HEK293 (cell line): ENCODE measurements at regions not wholly inside any gene's neighbourhood (a gene's known extent, or its start where the extent isn't known, plus 50 kb on each side); places are given as distances from the start of the nearest gene placed in this dataset.

Experiments used
- FEZF1 ChIP-seq: fragments of 450-650 bp; formaldehyde crosslinking; IDR thresholded peaks from 2 replicates; pipeline ENCODE4 v1.5.1; 2016; ENCODE audit warnings: missing biosample characterization, missing genetic modification characterization
- IKZF3 ChIP-seq: fragments of 450-650 bp; IDR thresholded peaks from 2 replicates; pipeline ENCODE4 v1.5.0; 2018; ENCODE audit warnings: missing biosample characterization, mild to moderate bottlenecking, missing genetic modification characterization, moderate library complexity
- KLF17 ChIP-seq: fragments of 450-650 bp; formaldehyde crosslinking; IDR thresholded peaks from 2 replicates; pipeline ENCODE4 v1.5.1; 2016; ENCODE audit warnings: missing biosample characterization, missing genetic modification characterization
- OVOL3 ChIP-seq: fragments of 450-650 bp; formaldehyde crosslinking; IDR thresholded peaks from 2 replicates; pipeline ENCODE4 v1.5.1; 2016; ENCODE audit warnings: missing biosample characterization, missing genetic modification characterization
- RBAK ChIP-seq: fragments of 450-650 bp; formaldehyde crosslinking; IDR thresholded peaks from 2 replicates; pipeline ENCODE4 v1.5.1; 2016; ENCODE audit warnings: missing biosample characterization, missing genetic modification characterization
- SP7 ChIP-seq: fragments of 450-650 bp; formaldehyde crosslinking; IDR thresholded peaks from 2 replicates; pipeline ENCODE4 v1.5.1; 2016; ENCODE audit warnings: missing biosample characterization, missing genetic modification characterization
- ZBTB8A ChIP-seq: fragments of 450-650 bp; formaldehyde crosslinking; IDR thresholded peaks from 2 replicates; pipeline ENCODE4 v1.5.1; 2016; ENCODE audit warnings: missing biosample characterization, missing genetic modification characterization
- ZNF175 ChIP-seq: fragments of 450-650 bp; formaldehyde crosslinking; IDR thresholded peaks from 2 replicates; pipeline ENCODE4 v1.5.1; 2016; ENCODE audit warnings: missing biosample characterization, missing genetic modification characterization
- ZNF24 ChIP-seq: fragments of 450-650 bp; formaldehyde crosslinking; IDR thresholded peaks from 2 replicates; pipeline ENCODE4 v1.5.1; 2016; ENCODE audit warnings: missing biosample characterization, missing genetic modification characterization
- ZNF248 ChIP-seq: fragments of 450-650 bp; formaldehyde crosslinking; IDR thresholded peaks from 2 replicates; pipeline ENCODE4 v1.5.1; 2017; ENCODE audit warnings: missing biosample characterization, missing genetic modification characterization
- ZNF280C ChIP-seq: fragments of 450-650 bp; formaldehyde crosslinking; IDR thresholded peaks from 2 replicates; pipeline ENCODE4 v1.5.1; 2016; ENCODE audit warnings: missing biosample characterization, missing genetic modification characterization
- ZNF292 ChIP-seq: fragments of 450-650 bp; formaldehyde crosslinking; IDR thresholded peaks from 2 replicates; pipeline ENCODE4 v1.5.1; 2016; ENCODE audit warnings: low read depth, missing biosample characterization, missing genetic modification characterization, borderline replicate concordance
- ZNF391 ChIP-seq: fragments of 450-650 bp; formaldehyde crosslinking; IDR thresholded peaks from 2 replicates; pipeline ENCODE4 v1.5.1; 2016; ENCODE audit warnings: low read depth, missing biosample characterization, missing genetic modification characterization, borderline replicate concordance
- ZNF404 ChIP-seq: fragments of 450-650 bp; formaldehyde crosslinking; IDR thresholded peaks from 2 replicates; pipeline ENCODE4 v1.5.1; 2017; ENCODE audit warnings: missing biosample characterization, missing genetic modification characterization
- ZNF449 ChIP-seq: fragments of 450-650 bp; formaldehyde crosslinking; IDR thresholded peaks from 2 replicates; pipeline ENCODE4 v1.5.1; 2017; ENCODE audit warnings: missing biosample characterization, mild to moderate bottlenecking, missing genetic modification characterization, moderate library complexity
- ZNF518A ChIP-seq: fragments of 450-650 bp; formaldehyde crosslinking; conservative IDR thresholded peaks from 2 replicates; pipeline ENCODE4 v1.5.1; 2016; ENCODE audit warnings: low read depth, missing biosample characterization, missing genetic modification characterization
- ZNF549 ChIP-seq: fragments of 450-650 bp; IDR thresholded peaks from 2 replicates; pipeline ENCODE4 v1.5.1; 2018; ENCODE audit warnings: missing biosample characterization, missing genetic modification characterization, mild to moderate bottlenecking, inconsistent platforms, moderate library complexity
- ZNF596 ChIP-seq: fragments of 450-650 bp; IDR thresholded peaks from 2 replicates; pipeline ENCODE4 v1.5.0; 2018; ENCODE audit warnings: missing biosample characterization, mild to moderate bottlenecking, missing genetic modification characterization, moderate library complexity
- ZNF623 ChIP-seq: fragments of 450-650 bp; formaldehyde crosslinking; IDR thresholded peaks from 2 replicates; pipeline ENCODE4 v1.5.1; 2016; ENCODE audit warnings: missing biosample characterization, missing genetic modification characterization
- ZNF785 ChIP-seq: fragments of 450-650 bp; formaldehyde crosslinking; IDR thresholded peaks from 2 replicates; pipeline ENCODE4 v1.5.1; 2016; ENCODE audit warnings: missing biosample characterization, missing genetic modification characterization
- ZNF837 ChIP-seq: fragments of 450-650 bp; formaldehyde crosslinking; IDR thresholded peaks from 2 replicates; pipeline ENCODE4 v1.5.1; 2016; ENCODE audit warnings: missing biosample characterization, missing genetic modification characterization
- ZSCAN30 ChIP-seq: fragments of 450-650 bp; IDR thresholded peaks from 2 replicates; pipeline ENCODE4 v1.5.1; 2018; ENCODE audit warnings: missing biosample characterization, mild to moderate bottlenecking, missing genetic modification characterization, moderate library complexity
- TF ChIP-seq, protein P1 (sequence below): fragments of 450-650 bp; formaldehyde crosslinking; IDR thresholded peaks from 2 replicates; pipeline ENCODE4 v1.5.1; 2016; ENCODE audit warnings: missing biosample characterization, missing genetic modification characterization
- TF ChIP-seq, protein P2 (sequence below): fragments of 450-650 bp; formaldehyde crosslinking; IDR thresholded peaks from 2 replicates; pipeline ENCODE4 v1.5.1; 2016; ENCODE audit warnings: missing biosample characterization, missing genetic modification characterization

DNA sequence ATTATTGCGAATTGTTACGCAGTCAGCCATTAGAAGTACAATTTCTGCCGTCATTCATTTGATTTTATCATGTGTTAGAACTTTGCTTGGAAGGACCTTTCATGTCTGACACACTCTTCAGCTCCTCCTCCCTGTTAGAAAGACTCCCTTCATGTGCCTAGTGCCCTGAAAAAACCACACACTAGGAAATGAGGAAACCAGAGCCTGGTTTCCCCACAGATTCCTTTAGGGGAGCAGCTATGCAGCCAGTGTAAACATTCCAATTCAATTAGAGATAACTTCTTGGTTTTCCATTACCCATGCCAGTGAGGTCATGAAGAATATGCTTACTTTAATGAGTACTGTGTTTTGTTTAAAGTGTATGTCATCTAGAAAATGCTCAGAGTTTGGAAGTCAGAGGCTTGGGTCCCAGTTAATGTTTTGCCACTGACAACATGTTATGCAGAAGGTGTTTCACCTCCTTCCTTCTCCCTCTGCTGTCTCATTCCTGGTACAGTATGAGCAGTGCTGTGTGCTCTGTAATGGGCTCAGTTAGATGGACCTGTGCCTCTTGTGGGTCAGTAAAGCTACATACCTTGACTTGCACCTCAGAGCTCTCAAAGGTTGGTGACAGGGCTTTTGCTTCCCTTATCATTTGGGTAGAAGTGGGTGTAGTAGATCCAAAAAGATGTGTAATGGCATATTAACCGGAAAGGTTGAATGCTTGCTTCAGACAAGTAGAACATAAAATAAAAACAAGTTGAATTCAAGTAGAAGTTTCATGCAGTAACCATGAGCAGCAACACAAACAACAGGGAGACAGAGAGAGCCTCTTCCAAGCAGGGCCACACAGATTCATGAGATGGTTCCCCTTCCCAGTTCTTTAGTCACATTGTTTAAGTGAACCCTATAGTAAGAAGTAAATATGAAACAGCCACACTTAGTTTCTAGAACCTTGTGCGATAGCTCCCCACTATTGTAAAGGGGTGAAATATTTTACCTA lies 52.6 kb upstream of the TNFAIP8 start (continued):
- no peak for TF ChIP-seq ZNF292 (tag by site-specific recombination)
- no peak for TF ChIP-seq ZNF248
- peak; percentile 69 for TF ChIP-seq IKZF3
- peak; percentile 55; the same call in 1 of the 2 replicates for TF ChIP-seq FEZF1 (tag by site-specific recombination)
- 0 out of 2 replicates have a peak, but pooled peaks have one; percentile 49 for TF ChIP-seq ZNF391 (tag by site-specific recombination)
- no peak for TF ChIP-seq ZNF549
- no peak for TF ChIP-seq RBAK
- no peak for TF ChIP-seq ZNF449 (tag by site-specific recombination)
- TF ChIP-seq ZSCAN30 (tag by site-specific recombination) = peak; percentile 54; the same call in 1 of the 2 replicates
- TF ChIP-seq, protein P1, sequence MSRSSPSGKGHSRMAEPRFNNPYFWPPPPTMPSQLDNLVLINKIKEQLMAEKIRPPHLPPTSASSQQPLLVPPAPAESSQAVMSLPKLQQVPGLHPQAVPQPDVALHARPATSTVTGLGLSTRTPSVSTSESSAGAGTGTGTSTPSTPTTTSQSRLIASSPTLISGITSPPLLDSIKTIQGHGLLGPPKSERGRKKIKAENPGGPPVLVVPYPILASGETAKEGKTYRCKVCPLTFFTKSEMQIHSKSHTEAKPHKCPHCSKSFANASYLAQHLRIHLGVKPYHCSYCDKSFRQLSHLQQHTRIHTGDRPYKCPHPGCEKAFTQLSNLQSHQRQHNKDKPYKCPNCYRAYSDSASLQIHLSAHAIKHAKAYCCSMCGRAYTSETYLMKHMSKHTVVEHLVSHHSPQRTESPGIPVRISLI (tag by site-specific recombination) = no peak; the same call in 1 of the 2 replicates
- TF ChIP-seq ZNF24 (tag by site-specific recombination) = peak; percentile 86
- peak; percentile 64; the same call in 1 of the 2 replicates for TF ChIP-seq OVOL3 (tag by site-specific recombination)
- no peak for TF ChIP-seq ZNF175 (tag by site-specific recombination)
- no peak for TF ChIP-seq ZNF837
- no peak for TF ChIP-seq ZNF280C (tag by site-specific recombination)
- TF ChIP-seq ZBTB8A = peak; percentile 64
- TF ChIP-seq ZNF404 (tag by site-specific recombination) = no peak
- TF ChIP-seq SP7 (tag by site-specific recombination) = peak; percentile 95
- no peak for TF ChIP-seq ZNF596 (tag by site-specific recombination)
- no peak for TF ChIP-seq ZNF623 (tag by site-specific recombination)
- TF ChIP-seq KLF17 (tag by site-specific recombination) = 0 out of 2 replicates have a peak, but pooled peaks have one; percentile 39
- peak; percentile 10; the same call in 1 of the 2 replicates for TF ChIP-seq ZNF518A (tag by site-specific recombination)
- TF ChIP-seq, protein P2, sequence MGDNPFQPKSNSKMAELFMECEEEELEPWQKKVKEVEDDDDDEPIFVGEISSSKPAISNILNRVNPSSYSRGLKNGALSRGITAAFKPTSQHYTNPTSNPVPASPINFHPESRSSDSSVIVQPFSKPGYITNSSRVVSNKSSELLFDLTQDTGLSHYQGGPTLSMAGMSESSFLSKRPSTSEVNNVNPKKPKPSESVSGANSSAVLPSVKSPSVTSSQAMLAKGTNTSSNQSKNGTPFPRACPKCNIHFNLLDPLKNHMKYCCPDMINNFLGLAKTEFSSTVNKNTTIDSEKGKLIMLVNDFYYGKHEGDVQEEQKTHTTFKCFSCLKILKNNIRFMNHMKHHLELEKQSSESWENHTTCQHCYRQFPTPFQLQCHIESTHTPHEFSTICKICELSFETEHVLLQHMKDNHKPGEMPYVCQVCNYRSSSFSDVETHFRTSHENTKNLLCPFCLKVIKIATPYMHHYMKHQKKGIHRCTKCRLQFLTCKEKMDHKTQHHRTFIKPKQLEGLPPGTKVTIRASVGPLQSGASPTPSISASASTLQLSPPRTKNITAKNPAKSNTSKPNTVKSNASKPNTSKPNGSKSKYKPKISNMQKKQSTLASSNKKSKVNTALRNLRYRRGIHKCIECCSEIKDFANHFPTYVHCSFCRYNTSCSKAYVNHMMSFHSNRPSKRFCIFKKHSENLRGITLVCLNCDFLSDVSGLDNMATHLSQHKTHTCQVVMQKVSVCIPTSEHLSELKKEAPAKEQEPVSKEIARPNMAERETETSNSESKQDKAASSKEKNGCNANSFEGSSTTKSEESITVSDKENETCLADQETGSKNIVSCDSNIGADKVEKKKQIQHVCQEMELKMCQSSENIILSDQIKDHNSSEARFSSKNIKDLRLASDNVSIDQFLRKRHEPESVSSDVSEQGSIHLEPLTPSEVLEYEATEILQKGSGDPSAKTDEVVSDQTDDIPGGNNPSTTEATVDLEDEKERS (tag by site-specific recombination) = no peak
- TF ChIP-seq ZNF785 (tag by site-specific recombination) = no peak
